SH-SY5Y (cell line): ENCODE measurements at regions not wholly inside any gene's neighbourhood (a gene's known extent, or its start where the extent isn't known, plus 50 kb on each side); places are given as distances from the start of the nearest gene placed in this dataset.

ENCODE experiments used
- GATA2 ChIP-seq: IDR thresholded peaks from 2 replicates; pipeline ENCODE4 v1.6.1; 2011; ENCODE audit warnings: mild to moderate bottlenecking, low read depth, low read length
- GATA3 ChIP-seq: IDR thresholded peaks from 2 replicates; pipeline ENCODE4 v1.6.1; 2011; ENCODE audit warnings: low read depth, mild to moderate bottlenecking, low read length, moderate library complexity

- no peak for TF ChIP-seq GATA3
- TF ChIP-seq GATA2, result no peak
Measured at GRCh38 chr3:26205475-26205874, 415.6 kb downstream of the OXSM start.
